GM19463 (cell line): ENCODE measurements at regions not wholly inside any gene's neighbourhood (a gene's known extent, or its start where the extent isn't known, plus 50 kb on each side); places are given as distances from the start of the nearest gene placed in this dataset.
"Not testable (repeated sequence)": the region's sequence is repeated elsewhere in the genome, so short reads cannot be mapped to it uniquely, and the experiment has no call there.

ENCODE experiments used
- ATAC-seq: cut with Tn5 transposase; IDR thresholded peaks from one replicate; pipeline ENCODE4 v1.9.1; 2021; ENCODE audit warnings: mild to moderate bottlenecking, moderate library complexity; ENCODE audit not compliant: unreplicated experiment

- no peak for ATAC-seq
These were observed 128.4 kb upstream of the TMEM164 start for GRCh38 chrX:109874548-109874947.

GRCh38 chrX:109875831-109876230 lies 127.1 kb upstream of the TMEM164 start:
- ATAC-seq = no peak

GRCh38 chrX:109878236-109878635 lies 124.7 kb upstream of the TMEM164 start:
- ATAC-seq = no peak

GRCh38 chrX:109879991-109880390 lies 122.9 kb upstream of the TMEM164 start:
- ATAC-seq = no peak

- peak; percentile 94 for ATAC-seq
These were observed 122.3 kb upstream of the TMEM164 start for GRCh38 chrX:109880629-109881028.

GRCh38 chrX:109886122-109886761 lies 116.7 kb upstream of the TMEM164 start:
- no peak for ATAC-seq

- peak; percentile 52 for ATAC-seq
These were observed 113.5 kb upstream of the TMEM164 start for GRCh38 chrX:109889289-109890006.

GRCh38 chrX:109890300-109890699 lies 112.6 kb upstream of the TMEM164 start:
- ATAC-seq = no peak

- peak; percentile 63 for ATAC-seq
These were observed 111.9 kb upstream of the TMEM164 start for GRCh38 chrX:109890910-109891502.

GRCh38 chrX:109896024-109896423 lies 106.9 kb upstream of the TMEM164 start:
- not testable (repeated sequence) for ATAC-seq

- no peak for ATAC-seq
These were observed 100.2 kb upstream of the TMEM164 start for GRCh38 chrX:109902665-109903064.

GRCh38 chrX:109911046-109911445 lies 91.9 kb upstream of the TMEM164 start:
- no peak for ATAC-seq

- not testable (repeated sequence) for ATAC-seq
These were observed 89.9 kb upstream of the TMEM164 start for GRCh38 chrX:109912993-109913392.

- no peak for ATAC-seq
These were observed 88.6 kb upstream of the TMEM164 start for GRCh38 chrX:109914114-109914849.

GRCh38 chrX:109918753-109919152 lies 84.2 kb upstream of the TMEM164 start:
- no peak for ATAC-seq

- ATAC-seq = no peak
These were observed 82.6 kb upstream of the TMEM164 start for GRCh38 chrX:109920325-109920724.

GRCh38 chrX:109920868-109921267 lies 82.0 kb upstream of the TMEM164 start:
- ATAC-seq = no peak

GRCh38 chrX:109922190-109922589 lies 80.7 kb upstream of the TMEM164 start:
- ATAC-seq = no peak

- ATAC-seq = not testable (repeated sequence)
These were observed 77.9 kb upstream of the TMEM164 start for GRCh38 chrX:109925003-109925402.

GRCh38 chrX:109925656-109926055 lies 77.3 kb upstream of the TMEM164 start:
- ATAC-seq = no peak

GRCh38 chrX:109926118-109926517 lies 76.8 kb upstream of the TMEM164 start:
- ATAC-seq = no peak
